ENCODE measurements at regions not wholly inside any gene's neighbourhood (a gene's known extent, or its start where the extent isn't known, plus 50 kb on each side); places are given as distances from the start of the nearest gene placed in this dataset.
A peak's percentile ranks its signal among the peaks of the same experiment; 100 is the strongest.

- H3K4me1 ChIP-seq: peaks cover 5% of the 10 kb centered on the region
- no peak overlapping the region for H3K27ac ChIP-seq
- no peak for DNase-seq (ENCODE audit: extremely low spot score in 2 of 2)
- intact Hi-C loops (cut with DNase I): no loop called here
- no peak for TF ChIP-seq CTCF (IDR thresholded peaks at IDR 0.05)
- no peak for TF ChIP-seq POLR2AphosphoS5 (IDR thresholded peaks at IDR 0.05; ENCODE audit: insufficient read depth in 1 of 2, low read depth in 1 of 2)
- TF ChIP-seq POLR2A (IDR thresholded peaks at IDR 0.05): no peak
- no peaks in the 10 kb centered on the region for H3K36me3 ChIP-seq
- H3K4me3 ChIP-seq: no peak overlapping the region
- H3K27me3 ChIP-seq: no peaks in the 10 kb centered on the region
- H3K9me3 ChIP-seq: no peaks in the 10 kb centered on the region
Observed at GRCh38 chr6:80769106-80769505, 662.6 kb downstream of the BCKDHB start.

- Histone ChIP-seq H3K4me3 (no peak overlapping the region), H3K27ac (peak overlapping the region; percentile 51), H3K36me3 (no peaks in the 10 kb centered on the region), H3K27me3 (no peaks in the 10 kb centered on the region), H3K9me3 (no peaks in the 10 kb centered on the region), H3K4me1 (peaks cover 5% of the 10 kb centered on the region)
- DNase-seq (ENCODE audit: extremely low spot score in 2 of 2): no peak
- TF ChIP-seq POLR2AphosphoS5 (IDR thresholded peaks at IDR 0.05; ENCODE audit: insufficient read depth in 1 of 2, low read depth in 1 of 2): peak in 1 of 2 donors; percentile 34
- no peak for TF ChIP-seq CTCF (IDR thresholded peaks at IDR 0.05)
- intact Hi-C loops (cut with DNase I): no loop called here
Observed at GRCh38 chr6:80767808-80768207, 661.3 kb downstream of the BCKDHB start.

GRCh38 chr6:80744213-80744612 lies 637.7 kb downstream of the BCKDHB start:
- Histone ChIP-seq H3K27ac (no peak overlapping the region), H3K9me3 (no peaks in the 10 kb centered on the region), H3K36me3 (no peaks in the 10 kb centered on the region), H3K27me3 (no peaks in the 10 kb centered on the region), H3K4me3 (no peak overlapping the region), H3K4me1 (no peaks in the 10 kb centered on the region)
- TF ChIP-seq POLR2AphosphoS5 (IDR thresholded peaks at IDR 0.05; ENCODE audit: insufficient read depth in 1 of 2, low read depth in 1 of 2) (no peak), CTCF (IDR thresholded peaks at IDR 0.05) (no peak), POLR2A (IDR thresholded peaks at IDR 0.05) (no peak)
- intact Hi-C loops (cut with DNase I): no loop called here
- no peak for DNase-seq (ENCODE audit: extremely low spot score in 2 of 2)

- DNase-seq (ENCODE audit: extremely low spot score in 2 of 2): no peak
- intact Hi-C loops (cut with DNase I): no loop called here
- Histone ChIP-seq H3K4me3 (no peak overlapping the region), H3K27ac (no peak overlapping the region), H3K36me3 (no peaks in the 10 kb centered on the region), H3K9me3 (no peaks in the 10 kb centered on the region), H3K4me1 (no peaks in the 10 kb centered on the region), H3K27me3 (no peaks in the 10 kb centered on the region)
- TF ChIP-seq CTCF (IDR thresholded peaks at IDR 0.05) (no peak), POLR2AphosphoS5 (IDR thresholded peaks at IDR 0.05; ENCODE audit: insufficient read depth in 1 of 2, low read depth in 1 of 2) (no peak), POLR2A (IDR thresholded peaks at IDR 0.05) (no peak)
Observed at GRCh38 chr6:80742481-80742880, 636.0 kb downstream of the BCKDHB start.

GRCh38 chr6:80733641-80734040 lies 627.2 kb downstream of the BCKDHB start:
- no peak overlapping the region for H3K27ac ChIP-seq
- no peak for DNase-seq (ENCODE audit: extremely low spot score in 2 of 2)
- no peaks in the 10 kb centered on the region for H3K9me3 ChIP-seq
- no peaks in the 10 kb centered on the region for H3K36me3 ChIP-seq
- TF ChIP-seq POLR2A (IDR thresholded peaks at IDR 0.05) (no peak), CTCF (IDR thresholded peaks at IDR 0.05) (no peak), POLR2AphosphoS5 (IDR thresholded peaks at IDR 0.05; ENCODE audit: insufficient read depth in 1 of 2, low read depth in 1 of 2) (no peak)
- no peaks in the 10 kb centered on the region for H3K4me1 ChIP-seq
- intact Hi-C loops (cut with DNase I): no loop called here
- H3K4me3 ChIP-seq: no peak overlapping the region
- H3K27me3 ChIP-seq: no peaks in the 10 kb centered on the region
